ENCODE measurements at regions not wholly inside any gene's neighbourhood (a gene's known extent, or its start where the extent isn't known, plus 50 kb on each side); places are given as distances from the start of the nearest gene placed in this dataset.

DNA sequence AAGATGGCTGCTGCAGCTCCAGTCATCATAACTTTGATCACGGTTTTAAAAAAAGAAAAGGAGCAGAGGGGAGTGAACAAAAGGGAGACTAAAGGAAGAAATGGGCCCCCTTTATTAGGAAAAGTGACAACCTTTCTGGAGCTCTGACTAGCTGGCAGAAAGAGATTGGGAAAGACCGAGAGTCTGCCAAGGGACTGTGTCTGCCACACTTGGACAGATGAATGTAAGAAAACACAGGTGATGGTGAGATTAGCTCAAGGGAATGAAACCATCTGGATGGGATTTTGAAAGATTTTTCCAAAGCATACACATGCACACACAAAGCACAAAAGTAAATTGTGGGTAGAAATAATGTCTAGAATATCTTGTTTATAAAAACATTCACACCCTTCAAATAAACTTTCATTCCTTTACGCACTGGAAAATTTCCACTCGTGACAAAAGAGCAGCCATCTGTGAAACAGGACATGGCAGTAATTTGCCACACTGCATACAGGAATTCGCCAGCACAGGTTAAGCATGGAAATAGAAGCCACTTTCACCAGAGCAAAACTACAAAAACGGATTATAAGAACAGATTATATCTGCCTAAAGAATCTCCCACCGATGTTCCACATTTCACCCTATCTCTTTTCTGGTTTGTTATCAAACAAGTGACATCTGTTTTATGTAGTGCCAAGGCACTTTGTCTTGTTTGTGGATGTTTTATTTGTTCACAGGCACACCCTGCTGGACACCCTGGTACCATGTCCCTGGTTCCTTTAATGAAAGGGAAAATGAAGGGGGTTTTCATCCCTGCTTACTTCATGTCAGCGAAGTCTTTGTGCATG lies 819.5 kb downstream of the DIAPH3 start:
- Histone ChIP-seq H4K20me1 (ENCODE audit: insufficient read depth) (no peaks in the 10 kb centered on the region), H3K4me2 (ENCODE audit: low read length) (no peak overlapping the region), H3K27me3 (ENCODE audit: insufficient read depth, low read depth, low read length) (no peaks in the 10 kb centered on the region), H3K79me2 (replicated peaks; ENCODE audit: insufficient read depth, low read length) (no peaks in the 10 kb centered on the region), H3K4me3 (ENCODE audit: low read length) (no peak overlapping the region), H2AFZ (ENCODE audit: low read depth, low read length) (no peak overlapping the region), H3K27ac (ENCODE audit: low read length) (no peak overlapping the region), H3F3A (ENCODE audit: insufficient read depth, low read length, poor library complexity, severe bottlenecking) (no peaks in the 10 kb centered on the region), H3K9me2 (ENCODE audit: insufficient read depth, low read length) (no peaks in the 10 kb centered on the region), H3K36me3 (ENCODE audit: insufficient read depth, low read length) (no peaks in the 10 kb centered on the region), H3K9ac (ENCODE audit: low read length) (no peak overlapping the region), H3K9me3 (ENCODE audit: low read length) (no peaks in the 10 kb centered on the region)
- no peak for TF ChIP-seq POLR2AphosphoS5 (IDR thresholded peaks at IDR 0.05)
- no peak for TF ChIP-seq MXI1 (conservative IDR thresholded peaks at IDR 0.05; ENCODE audit: poor library complexity, severe bottlenecking)
- TF ChIP-seq, protein P1, sequence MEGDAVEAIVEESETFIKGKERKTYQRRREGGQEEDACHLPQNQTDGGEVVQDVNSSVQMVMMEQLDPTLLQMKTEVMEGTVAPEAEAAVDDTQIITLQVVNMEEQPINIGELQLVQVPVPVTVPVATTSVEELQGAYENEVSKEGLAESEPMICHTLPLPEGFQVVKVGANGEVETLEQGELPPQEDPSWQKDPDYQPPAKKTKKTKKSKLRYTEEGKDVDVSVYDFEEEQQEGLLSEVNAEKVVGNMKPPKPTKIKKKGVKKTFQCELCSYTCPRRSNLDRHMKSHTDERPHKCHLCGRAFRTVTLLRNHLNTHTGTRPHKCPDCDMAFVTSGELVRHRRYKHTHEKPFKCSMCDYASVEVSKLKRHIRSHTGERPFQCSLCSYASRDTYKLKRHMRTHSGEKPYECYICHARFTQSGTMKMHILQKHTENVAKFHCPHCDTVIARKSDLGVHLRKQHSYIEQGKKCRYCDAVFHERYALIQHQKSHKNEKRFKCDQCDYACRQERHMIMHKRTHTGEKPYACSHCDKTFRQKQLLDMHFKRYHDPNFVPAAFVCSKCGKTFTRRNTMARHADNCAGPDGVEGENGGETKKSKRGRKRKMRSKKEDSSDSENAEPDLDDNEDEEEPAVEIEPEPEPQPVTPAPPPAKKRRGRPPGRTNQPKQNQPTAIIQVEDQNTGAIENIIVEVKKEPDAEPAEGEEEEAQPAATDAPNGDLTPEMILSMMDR (IDR thresholded peaks at IDR 0.05; ENCODE audit: poor library complexity, severe bottlenecking): no peak
- TF ChIP-seq EZH2 (IDR thresholded peaks at IDR 0.05; ENCODE audit: borderline replicate concordance, insufficient read depth, low read length, poor library complexity, severe bottlenecking): no peak
- TF ChIP-seq, protein P2, sequence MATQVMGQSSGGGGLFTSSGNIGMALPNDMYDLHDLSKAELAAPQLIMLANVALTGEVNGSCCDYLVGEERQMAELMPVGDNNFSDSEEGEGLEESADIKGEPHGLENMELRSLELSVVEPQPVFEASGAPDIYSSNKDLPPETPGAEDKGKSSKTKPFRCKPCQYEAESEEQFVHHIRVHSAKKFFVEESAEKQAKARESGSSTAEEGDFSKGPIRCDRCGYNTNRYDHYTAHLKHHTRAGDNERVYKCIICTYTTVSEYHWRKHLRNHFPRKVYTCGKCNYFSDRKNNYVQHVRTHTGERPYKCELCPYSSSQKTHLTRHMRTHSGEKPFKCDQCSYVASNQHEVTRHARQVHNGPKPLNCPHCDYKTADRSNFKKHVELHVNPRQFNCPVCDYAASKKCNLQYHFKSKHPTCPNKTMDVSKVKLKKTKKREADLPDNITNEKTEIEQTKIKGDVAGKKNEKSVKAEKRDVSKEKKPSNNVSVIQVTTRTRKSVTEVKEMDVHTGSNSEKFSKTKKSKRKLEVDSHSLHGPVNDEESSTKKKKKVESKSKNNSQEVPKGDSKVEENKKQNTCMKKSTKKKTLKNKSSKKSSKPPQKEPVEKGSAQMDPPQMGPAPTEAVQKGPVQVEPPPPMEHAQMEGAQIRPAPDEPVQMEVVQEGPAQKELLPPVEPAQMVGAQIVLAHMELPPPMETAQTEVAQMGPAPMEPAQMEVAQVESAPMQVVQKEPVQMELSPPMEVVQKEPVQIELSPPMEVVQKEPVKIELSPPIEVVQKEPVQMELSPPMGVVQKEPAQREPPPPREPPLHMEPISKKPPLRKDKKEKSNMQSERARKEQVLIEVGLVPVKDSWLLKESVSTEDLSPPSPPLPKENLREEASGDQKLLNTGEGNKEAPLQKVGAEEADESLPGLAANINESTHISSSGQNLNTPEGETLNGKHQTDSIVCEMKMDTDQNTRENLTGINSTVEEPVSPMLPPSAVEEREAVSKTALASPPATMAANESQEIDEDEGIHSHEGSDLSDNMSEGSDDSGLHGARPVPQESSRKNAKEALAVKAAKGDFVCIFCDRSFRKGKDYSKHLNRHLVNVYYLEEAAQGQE (IDR thresholded peaks at IDR 0.05; ENCODE audit: borderline replicate concordance): no peak
- no peak for TF ChIP-seq TAF1 (IDR thresholded peaks at IDR 0.05; ENCODE audit: low read depth)
- TF ChIP-seq EP300 (conservative IDR thresholded peaks at IDR 0.05; ENCODE audit: poor library complexity, severe bottlenecking): no peak
- TF ChIP-seq SMC3 (conservative IDR thresholded peaks at IDR 0.05; ENCODE audit: poor library complexity): no peak

DNA sequence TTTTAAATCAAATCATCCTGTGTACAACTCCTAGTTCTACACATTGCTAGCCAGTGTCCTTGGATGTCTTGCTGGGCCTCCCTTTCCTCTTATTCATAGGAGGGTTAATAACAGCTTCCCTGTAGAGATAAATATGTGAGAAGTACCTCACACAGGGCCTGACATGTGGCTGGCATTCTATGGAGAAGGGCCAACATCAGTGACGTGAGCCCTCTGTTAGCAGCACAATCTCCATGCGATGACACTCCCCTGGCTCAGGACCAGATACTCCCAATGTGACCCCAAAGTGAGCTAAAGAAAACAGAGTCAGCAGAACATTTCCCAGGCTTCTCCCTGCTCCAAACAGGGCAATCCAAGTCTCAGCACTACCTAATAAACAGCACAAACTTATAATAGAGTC lies 818.4 kb downstream of the DIAPH3 start:
- no peak overlapping the region for H3K4me3 ChIP-seq (ENCODE audit: low read length)
- no peaks in the 10 kb centered on the region for H4K20me1 ChIP-seq (ENCODE audit: insufficient read depth)
- H3K9me3 ChIP-seq (ENCODE audit: low read length): no peaks in the 10 kb centered on the region
- no peaks in the 10 kb centered on the region for H3K79me2 ChIP-seq (replicated peaks; ENCODE audit: insufficient read depth, low read length)
- H3K27ac ChIP-seq (ENCODE audit: low read length): no peak overlapping the region
- no peak overlapping the region for H3K9ac ChIP-seq (ENCODE audit: low read length)
- TF ChIP-seq EZH2 (IDR thresholded peaks at IDR 0.05; ENCODE audit: borderline replicate concordance, insufficient read depth, low read length, poor library complexity, severe bottlenecking): no peak
- H2AFZ ChIP-seq (ENCODE audit: low read depth, low read length): no peak overlapping the region
- H3K4me2 ChIP-seq (ENCODE audit: low read length): no peak overlapping the region
- no peaks in the 10 kb centered on the region for H3K27me3 ChIP-seq (ENCODE audit: insufficient read depth, low read depth, low read length)
- H3F3A ChIP-seq (ENCODE audit: insufficient read depth, low read length, poor library complexity, severe bottlenecking): no peaks in the 10 kb centered on the region
- H3K9me2 ChIP-seq (ENCODE audit: insufficient read depth, low read length): no peaks in the 10 kb centered on the region
- no peaks in the 10 kb centered on the region for H3K36me3 ChIP-seq (ENCODE audit: insufficient read depth, low read length)
